B cell (primary cell): ENCODE measurements at regions not wholly inside any gene's neighbourhood (a gene's known extent, or its start where the extent isn't known, plus 50 kb on each side); places are given as distances from the start of the nearest gene placed in this dataset.

Source experiments
- ATAC-seq: fragments of 200-7000 bp; cut with Tn5 transposase; one replicate; pipeline ENCODE4 v1.10.0; 2021; ENCODE audit warnings: low read depth, mild to moderate bottlenecking, moderate number of reproducible peaks, moderate library complexity
- CTCF ChIA-PET: fragments of 350-600 bp; sonication (Branson Sonifier 250); formaldehyde crosslinking; loops from one replicate; lab custom pipeline; 2021; ENCODE audit warnings: antibody characterized with exemption, inconsistent platforms; lab: Charles Lee
- POLR2A ChIA-PET: fragments of 350-600 bp; sonication (Branson Sonifier 250); formaldehyde crosslinking; loops from one replicate; lab custom pipeline; 2021; ENCODE audit warnings: antibody characterized with exemption; lab: Charles Lee
- DNase-seq: peaks from one replicate; pipeline ENCODE4 v3.0.0; 2013
- H2AFZ ChIP-seq: 2 replicates; pipeline ENCODE4 v1.6.1; 2012; ENCODE audit warnings: mild to moderate bottlenecking, low read depth, low read length; ENCODE audit not compliant: insufficient read depth, poor library complexity, severe bottlenecking
- H3K27ac ChIP-seq, 2 donors: 1 replicate in 1 of 2; 2 replicates in 1 of 2; pipeline ENCODE4 v1.5.1; 2012 to 2013; ENCODE audit warnings: low read length in 2 of 2, mild to moderate bottlenecking in 2 of 2, moderate library complexity in 1 of 2
- H3K27me3 ChIP-seq, 4 experiments: fragments of 200-600 bp in 1 of 4; sonication (generic) in 1 of 4; replicated peaks in 1 of 4; 1 replicate in 2 of 4; 2 replicates in 2 of 4; pipeline versions ENCODE4 v1.6.1 to v1.7.0; 2013 to 2016; ENCODE audit warnings: low read length in 3 of 4, mild to moderate bottlenecking in 2 of 4, mixed read lengths in 1 of 4, moderate library complexity in 1 of 4; ENCODE audit not compliant: insufficient read depth in 4 of 4, control insufficient read depth in 3 of 4; ENCODE audit errors: control extremely low read depth in 1 of 4
- H3K36me3 ChIP-seq, 2 experiments: replicated peaks in 1 of 2; 1 replicate in 1 of 2; 2 replicates in 1 of 2; pipeline versions ENCODE4 v1.6.1 to v1.7.1; 2013; ENCODE audit warnings: low read length in 1 of 2; ENCODE audit not compliant: insufficient read depth in 2 of 2, control insufficient read depth in 1 of 2; ENCODE audit errors: control extremely low read depth in 1 of 2, extremely low read depth in 1 of 2
- H3K4me1 ChIP-seq, 2 donors: fragments of 200-600 bp in 1 of 2; sonication (generic) in 1 of 2; 1 replicate in 1 of 2; 2 replicates in 1 of 2; pipeline versions ENCODE4 v1.5.1 to v1.6.1; 2013 to 2017; ENCODE audit warnings: low read length in 2 of 2; ENCODE audit not compliant: control insufficient read depth in 2 of 2, insufficient read depth in 2 of 2
- H3K4me2 ChIP-seq: replicated peaks from 2 replicates; pipeline ENCODE3; 2012; ENCODE audit warnings: mild to moderate bottlenecking, low read depth, low read length; ENCODE audit not compliant: poor library complexity, severe bottlenecking
- H3K4me3 ChIP-seq, 5 experiments: fragments of 200-600 bp in 1 of 5; sonication (generic) in 1 of 5; 1 replicate in 3 of 5; 2 replicates in 2 of 5; pipeline versions ENCODE4 v1.5.1 to v1.7.0; 2011 to 2016; ENCODE audit warnings: low read length in 4 of 5, mild to moderate bottlenecking in 4 of 5, low read depth in 2 of 5, control low read depth in 1 of 5, moderate library complexity in 1 of 5; ENCODE audit not compliant: insufficient read depth in 1 of 5; ENCODE audit errors: control extremely low read depth in 1 of 5, extremely low read depth in 1 of 5
- H3K79me2 ChIP-seq: fragments of 200-600 bp; sonication (generic); one replicate; pipeline ENCODE4 v1.6.0; 2016; ENCODE audit warnings: low read length; ENCODE audit not compliant: control insufficient read depth, insufficient read depth
- H3K9ac ChIP-seq: fragments of 200-600 bp; sonication (generic); 2 replicates; pipeline ENCODE4 v1.6.1; 2017; ENCODE audit warnings: mild to moderate bottlenecking, low read length, moderate library complexity
- H3K9me3 ChIP-seq, 3 donors: one replicate each; pipeline versions ENCODE4 v1.6.1 to v1.7.1; 2013; ENCODE audit warnings: low read length in 2 of 3; ENCODE audit not compliant: control insufficient read depth in 2 of 3, insufficient read depth in 1 of 3; ENCODE audit errors: control extremely low read depth in 1 of 3
- H4K20me1 ChIP-seq: 2 replicates; pipeline ENCODE4 v1.6.0; 2012; ENCODE audit warnings: mild to moderate bottlenecking, low read length; ENCODE audit not compliant: insufficient read depth, control insufficient read depth, poor library complexity, severe bottlenecking
- H3K27ac Mint-ChIP-seq: one replicate; pipeline ENCODE4 v1.8.0; 2021; ENCODE audit warnings: mixed read lengths
- H3K27me3 Mint-ChIP-seq: one replicate; pipeline ENCODE4 v1.8.0; 2021; ENCODE audit warnings: mixed read lengths
- H3K4me1 Mint-ChIP-seq: one replicate; pipeline ENCODE4 v1.8.0; 2021; ENCODE audit warnings: mixed read lengths
- H3K4me3 Mint-ChIP-seq: one replicate; pipeline ENCODE4 v1.8.0; 2021; ENCODE audit warnings: mixed read lengths
- H3K9me3 Mint-ChIP-seq: one replicate; pipeline ENCODE4 v1.8.0; 2022; ENCODE audit warnings: mixed read lengths; ENCODE audit not compliant: insufficient read depth
- CTCF ChIP-seq: fragments of 200-600 bp; IDR thresholded peaks from one replicate; pipeline ENCODE4 v1.8.0; 2022; ENCODE audit warnings: antibody characterized with exemption, mild to moderate bottlenecking
- EZH2 ChIP-seq: IDR thresholded peaks from 2 replicates; pipeline ENCODE4 v1.6.1; 2012; ENCODE audit warnings: borderline replicate concordance, low read depth, mild to moderate bottlenecking, moderate library complexity, low read length; ENCODE audit not compliant: insufficient read depth, poor library complexity, severe bottlenecking
- WGBS: methylation state at CpG from one replicate; pipeline ENCODE4 v1.1.5; 2013; ENCODE audit warnings: missing lambda C conversion rate; ENCODE audit not compliant: insufficient coverage; 5-methylcytosine and 5-hydroxymethylcytosine counted together
- intact Hi-C: fragments of 100-400 bp; cut with micrococcal nuclease; formaldehyde crosslinking; loops from one replicate; pipeline ENCODE4 v1.10.0; 2022

GRCh38 chr9:14526504-14526903, 166.7 kb downstream of the ZDHHC21 start:
- Histone ChIP-seq H3K27ac (no peak overlapping the region), H3K79me2 (no peaks in the 10 kb centered on the region), H3K9me3 (no peaks in the 10 kb centered on the region), H3K4me2 (no peak overlapping the region), H3K36me3 (no peaks in the 10 kb centered on the region), H4K20me1 (no peaks in the 10 kb centered on the region), H3K4me3 (no peak overlapping the region), H3K9ac (no peak overlapping the region), H3K27me3 (no peaks in the 10 kb centered on the region), H2AFZ (no peak overlapping the region), H3K4me1 (no peaks in the 10 kb centered on the region)
- intact Hi-C loops, result no loop called here
- Mint-ChIP-seq H3K9me3 (no peaks in the 10 kb centered on the region), H3K27ac (no peak overlapping the region), H3K4me3 (no peak overlapping the region), H3K4me1 (no peaks in the 10 kb centered on the region), H3K27me3 (peaks cover 17% of the 10 kb centered on the region)
- CTCF ChIA-PET, result no interaction called here
- 80% methylated on average over 1 of the region's 4 CpGs for WGBS
- TF ChIP-seq CTCF (no peak), EZH2 (no peak)
- POLR2A ChIA-PET, result no interaction called here
- no peak for ATAC-seq
- no peak for DNase-seq

GRCh38 chr9:14525856-14526255, 167.4 kb downstream of the ZDHHC21 start:
- no peak for DNase-seq
- intact Hi-C loops, result no loop called here
- Histone ChIP-seq H3K9ac (no peak overlapping the region), H2AFZ (no peak overlapping the region), H3K4me3 (no peak overlapping the region), H3K36me3 (no peaks in the 10 kb centered on the region), H4K20me1 (no peaks in the 10 kb centered on the region), H3K4me1 (no peaks in the 10 kb centered on the region), H3K27me3 (no peaks in the 10 kb centered on the region), H3K27ac (no peak overlapping the region), H3K79me2 (no peaks in the 10 kb centered on the region), H3K9me3 (no peaks in the 10 kb centered on the region), H3K4me2 (no peak overlapping the region)
- ChIA-PET POLR2A (no interaction called here), CTCF (no interaction called here)
- Mint-ChIP-seq H3K4me3 (no peak overlapping the region), H3K4me1 (no peaks in the 10 kb centered on the region), H3K27me3 (peaks cover 13% of the 10 kb centered on the region), H3K27ac (no peak overlapping the region), H3K9me3 (no peaks in the 10 kb centered on the region)
- WGBS, result 100% methylated on average over 2 of the region's 6 CpGs
- ATAC-seq, result no peak
- TF ChIP-seq CTCF, result no peak
- TF ChIP-seq EZH2, result no peak
